ENCODE measurements at regions not wholly inside any gene's neighbourhood (a gene's known extent, or its start where the extent isn't known, plus 50 kb on each side); places are given as distances from the start of the nearest gene placed in this dataset.
"Not testable (repeated sequence)": the region's sequence is repeated elsewhere in the genome, so short reads cannot be mapped to it uniquely, and the experiment has no call there.

GRCh38 chr6:76532647-76533046 is 460.2 kb upstream of the IMPG1 start:
- ChIA-PET CTCF (no interaction called here), POLR2A (no interaction called here)
- no peak for DNase-seq (ENCODE audit: extremely low spot score)
- TF ChIP-seq ZNF384 (IDR thresholded peaks at IDR 0.05) (no peak), HDGF (IDR thresholded peaks at IDR 0.05; ENCODE audit: borderline replicate concordance) (no peak), FOXM1 (IDR thresholded peaks at IDR 0.05; ENCODE audit: borderline replicate concordance) (no peak), FOXA1 (IDR thresholded peaks at IDR 0.05) (no peak), CTBP1 (IDR thresholded peaks at IDR 0.05; ENCODE audit: borderline replicate concordance) (no peak), ARNT (IDR thresholded peaks at IDR 0.05) (no peak), ELF4 (IDR thresholded peaks at IDR 0.05) (no peak), NFRKB (IDR thresholded peaks at IDR 0.05) (no peak), TARDBP (IDR thresholded peaks at IDR 0.05) (no peak), FOXK2 (IDR thresholded peaks at IDR 0.05) (no peak)

- ChIA-PET POLR2A (no interaction called here), CTCF (no interaction called here)
- TF ChIP-seq BHLHE40 (IDR thresholded peaks at IDR 0.05; ENCODE audit: borderline replicate concordance) (no peak), FOXM1 (IDR thresholded peaks at IDR 0.05; ENCODE audit: borderline replicate concordance) (no peak), ELF4 (IDR thresholded peaks at IDR 0.05) (no peak), ARNT (IDR thresholded peaks at IDR 0.05) (no peak), SUZ12 (IDR thresholded peaks at IDR 0.05) (no peak), CTBP1 (IDR thresholded peaks at IDR 0.05; ENCODE audit: borderline replicate concordance) (no peak), L3MBTL2 (conservative IDR thresholded peaks at IDR 0.05) (no peak), PKNOX1 (IDR thresholded peaks at IDR 0.05) (no peak), ZNF384 (IDR thresholded peaks at IDR 0.05) (no peak), SP1 (IDR thresholded peaks at IDR 0.05) (no peak), HDGF (IDR thresholded peaks at IDR 0.05; ENCODE audit: borderline replicate concordance) (no peak), LEF1 (IDR thresholded peaks at IDR 0.05; ENCODE audit: borderline replicate concordance) (no peak), FOXK2 (IDR thresholded peaks at IDR 0.05) (no peak), FOXA1 (IDR thresholded peaks at IDR 0.05) (no peak), TARDBP (IDR thresholded peaks at IDR 0.05) (no peak), NFRKB (IDR thresholded peaks at IDR 0.05) (no peak)
- DNase-seq (ENCODE audit: extremely low spot score) = no peak
Measured at GRCh38 chr6:76518443-76518842, 446.0 kb upstream of the IMPG1 start.

GRCh38 chr6:76516924-76517323 is 444.5 kb upstream of the IMPG1 start:
- TF ChIP-seq L3MBTL2 (conservative IDR thresholded peaks at IDR 0.05) (no peak), SP1 (IDR thresholded peaks at IDR 0.05) (no peak), FOXK2 (IDR thresholded peaks at IDR 0.05) (no peak), BHLHE40 (IDR thresholded peaks at IDR 0.05; ENCODE audit: borderline replicate concordance) (no peak), ZNF384 (IDR thresholded peaks at IDR 0.05) (no peak), LEF1 (IDR thresholded peaks at IDR 0.05; ENCODE audit: borderline replicate concordance) (no peak)
- no peak for DNase-seq (ENCODE audit: extremely low spot score)
- ChIA-PET POLR2A (no interaction called here), CTCF (no interaction called here)

GRCh38 chr6:76510489-76510888 is 438.0 kb upstream of the IMPG1 start:
- no peak for DNase-seq (ENCODE audit: extremely low spot score)
- TF ChIP-seq PKNOX1 (IDR thresholded peaks at IDR 0.05) (no peak), SP1 (IDR thresholded peaks at IDR 0.05) (no peak), SUZ12 (IDR thresholded peaks at IDR 0.05) (no peak), NFRKB (IDR thresholded peaks at IDR 0.05) (no peak), HDGF (IDR thresholded peaks at IDR 0.05; ENCODE audit: borderline replicate concordance) (no peak), ARNT (IDR thresholded peaks at IDR 0.05) (no peak)
- CTCF ChIA-PET = no interaction called here
- POLR2A ChIA-PET = no interaction called here

GRCh38 chr6:76509397-76509796 is 436.9 kb upstream of the IMPG1 start:
- no peak for TF ChIP-seq FOXA1 (IDR thresholded peaks at IDR 0.05)
- POLR2A ChIA-PET = no interaction called here
- CTCF ChIA-PET = no interaction called here
- no peak for DNase-seq (ENCODE audit: extremely low spot score)

- ChIA-PET CTCF (no interaction called here), POLR2A (no interaction called here)
- TF ChIP-seq ARNT (IDR thresholded peaks at IDR 0.05) (no peak), TARDBP (IDR thresholded peaks at IDR 0.05) (no peak)
- DNase-seq (ENCODE audit: extremely low spot score) = no peak
Measured at GRCh38 chr6:76506808-76507207, 434.3 kb upstream of the IMPG1 start.

- no peak for TF ChIP-seq ZNF384 (IDR thresholded peaks at IDR 0.05)
- no peak for TF ChIP-seq HDGF (IDR thresholded peaks at IDR 0.05; ENCODE audit: borderline replicate concordance)
- TF ChIP-seq CTBP1 (IDR thresholded peaks at IDR 0.05; ENCODE audit: borderline replicate concordance) = no peak
- no peak for TF ChIP-seq SUZ12 (IDR thresholded peaks at IDR 0.05)
- no peak for TF ChIP-seq SP1 (IDR thresholded peaks at IDR 0.05)
- no peak for TF ChIP-seq NFRKB (IDR thresholded peaks at IDR 0.05)
- no peak for TF ChIP-seq PKNOX1 (IDR thresholded peaks at IDR 0.05)
- TF ChIP-seq FOXA1 (IDR thresholded peaks at IDR 0.05) = no peak
- TF ChIP-seq ELF4 (IDR thresholded peaks at IDR 0.05) = no peak
- TF ChIP-seq ARNT (IDR thresholded peaks at IDR 0.05) = no peak
- TF ChIP-seq FOXM1 (IDR thresholded peaks at IDR 0.05; ENCODE audit: borderline replicate concordance) = no peak
- TF ChIP-seq FOXK2 (IDR thresholded peaks at IDR 0.05) = no peak
- no peak for TF ChIP-seq BHLHE40 (IDR thresholded peaks at IDR 0.05; ENCODE audit: borderline replicate concordance)
- no peak for TF ChIP-seq L3MBTL2 (conservative IDR thresholded peaks at IDR 0.05)
- no peak for TF ChIP-seq TARDBP (IDR thresholded peaks at IDR 0.05)
- no peak for TF ChIP-seq LEF1 (IDR thresholded peaks at IDR 0.05; ENCODE audit: borderline replicate concordance)
- ChIA-PET CTCF (no interaction called here), POLR2A (no interaction called here)
- no peak for DNase-seq (ENCODE audit: extremely low spot score)
Measured at GRCh38 chr6:76495909-76496308, 423.4 kb upstream of the IMPG1 start.

- CTCF ChIA-PET; POLR2A ChIA-PET; DNase-seq (ENCODE audit: extremely low spot score): not testable (repeated sequence)
Measured at GRCh38 chr6:76491376-76491775, 418.9 kb upstream of the IMPG1 start.

All from HEK293T (cell line).